ENCODE measurements at regions not wholly inside any gene's neighbourhood (a gene's known extent, or its start where the extent isn't known, plus 50 kb on each side); places are given as distances from the start of the nearest gene placed in this dataset.

DNA sequence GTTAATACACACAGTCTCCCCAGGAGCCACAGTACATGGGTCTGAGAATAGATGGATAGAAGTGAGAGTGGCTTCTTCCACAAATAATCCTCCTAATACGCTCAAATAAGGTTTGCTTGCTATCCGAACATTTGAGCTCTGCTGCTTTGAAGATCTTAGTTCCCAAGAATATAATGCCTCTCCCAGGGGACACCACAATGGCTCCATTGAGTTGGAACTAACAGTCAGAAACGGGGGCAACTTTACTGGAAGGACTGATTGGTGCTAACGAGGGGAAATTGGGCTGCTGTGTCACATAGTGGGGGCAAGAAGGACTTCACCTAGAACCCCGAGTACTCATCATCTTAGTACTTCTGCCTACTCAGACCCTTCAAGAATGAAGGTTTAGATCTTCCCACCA is 66.2 kb downstream of the IGLL5 start:
- H3K36me3 ChIP-seq (ENCODE audit: control insufficient read depth, insufficient read depth, low read length) = no peaks in the 10 kb centered on the region
- peaks cover 18% of the 10 kb centered on the region for H3K27me3 ChIP-seq (ENCODE audit: control insufficient read depth, insufficient read depth, low read length)
- no peak overlapping the region for H3K4me3 ChIP-seq (ENCODE audit: low read depth, low read length)
- DNase-seq (ENCODE audit: low read depth) = no peak
- TF ChIP-seq, protein P1, sequence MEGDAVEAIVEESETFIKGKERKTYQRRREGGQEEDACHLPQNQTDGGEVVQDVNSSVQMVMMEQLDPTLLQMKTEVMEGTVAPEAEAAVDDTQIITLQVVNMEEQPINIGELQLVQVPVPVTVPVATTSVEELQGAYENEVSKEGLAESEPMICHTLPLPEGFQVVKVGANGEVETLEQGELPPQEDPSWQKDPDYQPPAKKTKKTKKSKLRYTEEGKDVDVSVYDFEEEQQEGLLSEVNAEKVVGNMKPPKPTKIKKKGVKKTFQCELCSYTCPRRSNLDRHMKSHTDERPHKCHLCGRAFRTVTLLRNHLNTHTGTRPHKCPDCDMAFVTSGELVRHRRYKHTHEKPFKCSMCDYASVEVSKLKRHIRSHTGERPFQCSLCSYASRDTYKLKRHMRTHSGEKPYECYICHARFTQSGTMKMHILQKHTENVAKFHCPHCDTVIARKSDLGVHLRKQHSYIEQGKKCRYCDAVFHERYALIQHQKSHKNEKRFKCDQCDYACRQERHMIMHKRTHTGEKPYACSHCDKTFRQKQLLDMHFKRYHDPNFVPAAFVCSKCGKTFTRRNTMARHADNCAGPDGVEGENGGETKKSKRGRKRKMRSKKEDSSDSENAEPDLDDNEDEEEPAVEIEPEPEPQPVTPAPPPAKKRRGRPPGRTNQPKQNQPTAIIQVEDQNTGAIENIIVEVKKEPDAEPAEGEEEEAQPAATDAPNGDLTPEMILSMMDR (IDR thresholded peaks at IDR 0.05; ENCODE audit: insufficient read depth, low read length, poor library complexity, severe bottlenecking) = no peak

DNA sequence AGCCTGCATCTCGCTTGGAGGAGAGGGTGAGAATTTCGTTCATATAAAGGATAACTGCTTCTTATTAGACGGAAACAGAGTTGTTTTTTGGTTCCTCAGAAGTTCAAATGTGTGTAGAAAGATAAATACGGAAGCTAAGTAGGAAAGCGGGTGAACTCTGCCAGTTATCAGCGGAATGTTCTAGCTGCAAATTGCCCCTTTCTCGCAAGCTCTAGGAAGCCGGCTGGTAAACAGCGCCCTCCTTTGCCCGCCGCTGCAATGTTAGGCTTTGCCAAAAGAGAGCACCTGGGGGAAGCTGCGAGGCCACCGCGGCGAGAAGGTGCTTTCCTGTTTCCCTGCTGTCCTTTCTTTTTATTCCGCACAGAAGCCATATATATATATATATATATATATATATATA is 67.0 kb downstream of the IGLL5 start:
- Histone ChIP-seq H3K27me3 (ENCODE audit: control insufficient read depth, insufficient read depth, low read length) (peaks cover 20% of the 10 kb centered on the region), H3K4me3 (ENCODE audit: low read depth, low read length) (no peak overlapping the region), H3K36me3 (ENCODE audit: control insufficient read depth, insufficient read depth, low read length) (no peaks in the 10 kb centered on the region)
- no peak for DNase-seq (ENCODE audit: low read depth)
- TF ChIP-seq, protein P1 (IDR thresholded peaks at IDR 0.05; ENCODE audit: insufficient read depth, low read length, poor library complexity, severe bottlenecking) = peak; percentile 62

- H3K36me3 ChIP-seq (ENCODE audit: control insufficient read depth, insufficient read depth, low read length) = no peaks in the 10 kb centered on the region
- peaks cover 20% of the 10 kb centered on the region for H3K27me3 ChIP-seq (ENCODE audit: control insufficient read depth, insufficient read depth, low read length)
- no peak for DNase-seq (ENCODE audit: low read depth)
- no peak overlapping the region for H3K4me3 ChIP-seq (ENCODE audit: low read depth, low read length)
- TF ChIP-seq, protein P1 (IDR thresholded peaks at IDR 0.05; ENCODE audit: insufficient read depth, low read length, poor library complexity, severe bottlenecking) = no peak
Measured at GRCh38 chr22:22955276-22955798, 67.7 kb downstream of the IGLL5 start.

GRCh38 chr22:22955866-22956535 is 68.4 kb downstream of the IGLL5 start:
- Histone ChIP-seq H3K36me3 (ENCODE audit: control insufficient read depth, insufficient read depth, low read length) (no peaks in the 10 kb centered on the region), H3K4me3 (ENCODE audit: low read depth, low read length) (no peak overlapping the region), H3K27me3 (ENCODE audit: control insufficient read depth, insufficient read depth, low read length) (peaks cover 20% of the 10 kb centered on the region)
- TF ChIP-seq, protein P1 (IDR thresholded peaks at IDR 0.05; ENCODE audit: insufficient read depth, low read length, poor library complexity, severe bottlenecking) = peak; percentile 76
- DNase-seq (ENCODE audit: low read depth) = peak; percentile 2

GRCh38 chr22:22957090-22957489 is 69.5 kb downstream of the IGLL5 start:
- H3K36me3 ChIP-seq (ENCODE audit: control insufficient read depth, insufficient read depth, low read length) = no peaks in the 10 kb centered on the region
- peaks cover 20% of the 10 kb centered on the region for H3K27me3 ChIP-seq (ENCODE audit: control insufficient read depth, insufficient read depth, low read length)
- TF ChIP-seq, protein P1 (IDR thresholded peaks at IDR 0.05; ENCODE audit: insufficient read depth, low read length, poor library complexity, severe bottlenecking) = no peak
- no peak for DNase-seq (ENCODE audit: low read depth)
- no peak overlapping the region for H3K4me3 ChIP-seq (ENCODE audit: low read depth, low read length)

- TF ChIP-seq, protein P1 (IDR thresholded peaks at IDR 0.05; ENCODE audit: insufficient read depth, low read length, poor library complexity, severe bottlenecking) = no peak
- no peaks in the 10 kb centered on the region for H3K36me3 ChIP-seq (ENCODE audit: control insufficient read depth, insufficient read depth, low read length)
- no peak for DNase-seq (ENCODE audit: low read depth)
- no peak overlapping the region for H3K4me3 ChIP-seq (ENCODE audit: low read depth, low read length)
- H3K27me3 ChIP-seq (ENCODE audit: control insufficient read depth, insufficient read depth, low read length) = peaks cover 20% of the 10 kb centered on the region
Measured at GRCh38 chr22:22958621-22959020, 71.0 kb downstream of the IGLL5 start.

Data from kidney epithelial cell (primary cell).